DOHH2 (cell line): ENCODE measurements at regions not wholly inside any gene's neighbourhood (a gene's known extent, or its start where the extent isn't known, plus 50 kb on each side); places are given as distances from the start of the nearest gene placed in this dataset.

Source experiments
- H3F3A ChIP-seq: fragments of 200-600 bp; sonication (generic), shearing (Covaris generic); 2 replicates; pipeline ENCODE4 v1.6.0; 2016; ENCODE audit warnings: antibody characterized with exemption, mild to moderate bottlenecking; ENCODE audit not compliant: control insufficient read depth, insufficient read depth
- H3K27ac ChIP-seq: fragments of 200-600 bp; sonication (generic); 2 replicates; pipeline ENCODE4 v1.5.1; 2014; ENCODE audit warnings: low read depth, mild to moderate bottlenecking, low read length, moderate library complexity
- H3K27me3 ChIP-seq: fragments of 200-600 bp; sonication (generic); 2 replicates; pipeline ENCODE4 v1.6.1; 2014; ENCODE audit warnings: mild to moderate bottlenecking, low read length, mixed read lengths; ENCODE audit not compliant: control insufficient read depth
- H3K36me3 ChIP-seq: fragments of 200-600 bp; sonication (generic); 2 replicates; pipeline ENCODE4 v1.6.1; 2014; ENCODE audit warnings: mild to moderate bottlenecking, low read length, moderate library complexity, mixed read lengths; ENCODE audit not compliant: control insufficient read depth
- H3K4me1 ChIP-seq: fragments of 200-600 bp; sonication (generic); 2 replicates; pipeline ENCODE4 v1.6.1; 2014; ENCODE audit warnings: mild to moderate bottlenecking, low read length, mixed read lengths; ENCODE audit not compliant: control insufficient read depth
- H3K4me2 ChIP-seq: fragments of 200-600 bp; sonication (generic); 2 replicates; pipeline ENCODE4 v1.6.0; 2014; ENCODE audit warnings: mild to moderate bottlenecking, low read length, moderate library complexity
- H3K4me3 ChIP-seq: fragments of 200-600 bp; sonication (generic); 2 replicates; pipeline ENCODE4 v1.5.1; 2014; ENCODE audit warnings: mild to moderate bottlenecking, low read length, mixed read lengths
- H3K79me2 ChIP-seq: fragments of 200-600 bp; sonication (generic); 2 replicates; pipeline ENCODE4 v1.6.1; 2014; ENCODE audit warnings: mild to moderate bottlenecking, low read length, mixed read lengths; ENCODE audit not compliant: control insufficient read depth
- H3K9me2 ChIP-seq: fragments of 200-600 bp; sonication (generic); replicated peaks from 2 replicates; pipeline ENCODE4 v1.6.1; 2014; ENCODE audit warnings: mild to moderate bottlenecking, low read length, mixed read lengths; ENCODE audit not compliant: control insufficient read depth
- H3K9me3 ChIP-seq: fragments of 200-600 bp; sonication (generic); 2 replicates; pipeline ENCODE4 v1.6.1; 2014; ENCODE audit warnings: antibody characterized with exemption, low read length, mixed read lengths; ENCODE audit not compliant: control insufficient read depth, insufficient read depth
- H4K20me1 ChIP-seq: fragments of 200-600 bp; sonication (generic); 2 replicates; pipeline ENCODE4 v1.6.0; 2014; ENCODE audit warnings: low read depth, mild to moderate bottlenecking, antibody characterized with exemption, low read length, moderate library complexity; ENCODE audit not compliant: control insufficient read depth, insufficient read depth
- EZH2phosphoT487 ChIP-seq: fragments of 200-600 bp; sonication (generic); IDR thresholded peaks from 2 replicates; pipeline ENCODE4 v1.6.1; 2017; ENCODE audit warnings: borderline replicate concordance, mild to moderate bottlenecking, antibody characterized with exemption, low read length, moderate library complexity, mixed read lengths
- TF ChIP-seq, protein P1 (sequence below): fragments of 200-600 bp; sonication (generic); IDR thresholded peaks from one replicate; pipeline ENCODE4 v1.5.1; 2014; ENCODE audit warnings: antibody characterized with exemption, mild to moderate bottlenecking, low read depth, low read length; ENCODE audit not compliant: poor library complexity, severe bottlenecking

DNA sequence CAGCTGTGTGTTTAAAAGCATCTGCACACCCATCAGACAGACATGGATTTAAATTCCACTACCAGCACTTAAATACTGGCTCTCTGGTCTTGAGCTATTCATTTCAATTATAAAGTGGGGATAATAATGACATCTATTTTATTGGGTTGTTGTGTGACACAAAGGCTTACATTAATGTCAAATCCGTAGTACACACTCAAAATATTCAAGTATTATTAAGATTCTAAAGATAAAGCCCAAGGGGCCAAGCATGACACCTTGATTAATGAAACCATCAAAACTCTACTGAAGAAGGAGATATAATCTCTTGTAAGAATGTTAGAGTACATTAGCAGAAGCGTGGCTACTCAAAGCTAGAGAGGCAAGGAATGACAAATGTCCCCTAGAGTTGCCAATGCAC, 743.0 kb downstream of the KCTD16 start:
- TF ChIP-seq, protein P1, sequence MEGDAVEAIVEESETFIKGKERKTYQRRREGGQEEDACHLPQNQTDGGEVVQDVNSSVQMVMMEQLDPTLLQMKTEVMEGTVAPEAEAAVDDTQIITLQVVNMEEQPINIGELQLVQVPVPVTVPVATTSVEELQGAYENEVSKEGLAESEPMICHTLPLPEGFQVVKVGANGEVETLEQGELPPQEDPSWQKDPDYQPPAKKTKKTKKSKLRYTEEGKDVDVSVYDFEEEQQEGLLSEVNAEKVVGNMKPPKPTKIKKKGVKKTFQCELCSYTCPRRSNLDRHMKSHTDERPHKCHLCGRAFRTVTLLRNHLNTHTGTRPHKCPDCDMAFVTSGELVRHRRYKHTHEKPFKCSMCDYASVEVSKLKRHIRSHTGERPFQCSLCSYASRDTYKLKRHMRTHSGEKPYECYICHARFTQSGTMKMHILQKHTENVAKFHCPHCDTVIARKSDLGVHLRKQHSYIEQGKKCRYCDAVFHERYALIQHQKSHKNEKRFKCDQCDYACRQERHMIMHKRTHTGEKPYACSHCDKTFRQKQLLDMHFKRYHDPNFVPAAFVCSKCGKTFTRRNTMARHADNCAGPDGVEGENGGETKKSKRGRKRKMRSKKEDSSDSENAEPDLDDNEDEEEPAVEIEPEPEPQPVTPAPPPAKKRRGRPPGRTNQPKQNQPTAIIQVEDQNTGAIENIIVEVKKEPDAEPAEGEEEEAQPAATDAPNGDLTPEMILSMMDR, result no peak
- no peak for TF ChIP-seq EZH2phosphoT487
- H3K79me2 ChIP-seq, result no peaks in the 10 kb centered on the region
- H3K9me2 ChIP-seq, result no peaks in the 10 kb centered on the region
- no peak overlapping the region for H3K4me2 ChIP-seq
- H4K20me1 ChIP-seq, result no peaks in the 10 kb centered on the region
- H3K27me3 ChIP-seq, result no peaks in the 10 kb centered on the region
- H3K36me3 ChIP-seq, result no peaks in the 10 kb centered on the region
- H3F3A ChIP-seq, result no peaks in the 10 kb centered on the region
- H3K9me3 ChIP-seq, result no peaks in the 10 kb centered on the region
- no peak overlapping the region for H3K27ac ChIP-seq
- no peaks in the 10 kb centered on the region for H3K4me1 ChIP-seq
- H3K4me3 ChIP-seq, result no peak overlapping the region

- H3K4me1 ChIP-seq, result no peaks in the 10 kb centered on the region
- no peaks in the 10 kb centered on the region for H4K20me1 ChIP-seq
- H3K4me2 ChIP-seq, result no peak overlapping the region
- TF ChIP-seq, protein P1, result no peak
- TF ChIP-seq EZH2phosphoT487, result no peak
- H3K27ac ChIP-seq, result no peak overlapping the region
- no peaks in the 10 kb centered on the region for H3F3A ChIP-seq
- no peaks in the 10 kb centered on the region for H3K9me2 ChIP-seq
- H3K4me3 ChIP-seq, result no peak overlapping the region
- H3K79me2 ChIP-seq, result no peaks in the 10 kb centered on the region
- no peaks in the 10 kb centered on the region for H3K27me3 ChIP-seq
- H3K36me3 ChIP-seq, result no peaks in the 10 kb centered on the region
- no peaks in the 10 kb centered on the region for H3K9me3 ChIP-seq
Measured at GRCh38 chr5:144896473-144896872, 725.8 kb downstream of the KCTD16 start.

DNA sequence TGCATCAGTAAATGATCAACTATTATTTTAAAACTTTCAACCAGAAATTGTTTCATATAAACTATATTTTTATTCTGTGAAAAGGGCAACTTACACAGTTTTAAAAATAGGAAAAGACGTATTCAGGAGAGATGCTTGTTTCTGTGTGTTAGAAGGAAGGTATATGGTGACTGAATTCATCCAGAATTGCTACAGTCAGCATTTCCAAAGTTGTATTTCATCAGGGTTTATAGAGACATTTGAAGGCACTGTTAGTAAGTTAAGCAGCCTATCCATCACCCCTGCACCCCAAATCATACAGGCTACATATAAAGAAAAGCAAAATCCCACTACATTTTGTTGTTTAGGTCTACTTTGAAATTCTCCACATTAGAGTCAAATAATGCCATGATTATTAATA, 716.0 kb downstream of the KCTD16 start:
- Histone ChIP-seq H3K27me3 (no peaks in the 10 kb centered on the region), H3K4me3 (no peak overlapping the region), H3K4me2 (no peak overlapping the region), H3K9me3 (no peaks in the 10 kb centered on the region), H3K4me1 (no peaks in the 10 kb centered on the region), H3F3A (no peaks in the 10 kb centered on the region), H3K27ac (no peak overlapping the region), H3K36me3 (no peaks in the 10 kb centered on the region), H3K9me2 (no peaks in the 10 kb centered on the region; the same call in 1 of the 2 replicates), H3K79me2 (no peaks in the 10 kb centered on the region), H4K20me1 (no peaks in the 10 kb centered on the region)
- TF ChIP-seq, protein P1, result no peak
- no peak for TF ChIP-seq EZH2phosphoT487
